ENCODE measurements at regions not wholly inside any gene's neighbourhood (a gene's known extent, or its start where the extent isn't known, plus 50 kb on each side); places are given as distances from the start of the nearest gene placed in this dataset.

GRCh38 chr13:84296401-84296800 is 414.1 kb upstream of the SLITRK1 start:
- no peak for TF ChIP-seq CTCF (IDR thresholded peaks at IDR 0.05)
- no peak for TF ChIP-seq EP300 (IDR thresholded peaks at IDR 0.05)
- no peak for TF ChIP-seq POLR2A (IDR thresholded peaks at IDR 0.05)
- TF ChIP-seq POLR2AphosphoS5 (IDR thresholded peaks at IDR 0.05) = no peak

All from stomach (tissue), 4 donors.